MCF 10A (cell line): ENCODE measurements at regions not wholly inside any gene's neighbourhood (a gene's known extent, or its start where the extent isn't known, plus 50 kb on each side); places are given as distances from the start of the nearest gene placed in this dataset.

Experiments used
- BruUV-seq: library from RNA; stranded (reverse); fragments of 400-500 nt; replicated peaks from 2 replicates; lab custom pipeline; 2021; lab: Mats Ljungman, UMichigan
- CTCF ChIA-PET: fragments of 300-600 bp; sonication (Branson Sonifier 250); formaldehyde crosslinking; extraction: SDS; loops from one replicate; lab custom pipeline; 2021; ENCODE audit warnings: antibody characterized with exemption, inconsistent platforms; lab: Yijun Ruan, JAX
- POLR2A ChIA-PET: fragments of 300-600, 350-650 bp; sonication (Branson Sonifier 250); formaldehyde crosslinking; extraction: SDS; loops from one replicate; lab custom pipeline; 2020; ENCODE audit warnings: antibody characterized with exemption, inconsistent platforms; lab: Yijun Ruan, JAX
- DNase-seq: peaks from one replicate; pipeline ENCODE4 v3.0.0-alpha.2; 2018; ENCODE audit not compliant: unreplicated experiment
- H3K27ac Mint-ChIP-seq: one replicate; pipeline ENCODE4 v1.8.0; 2022; ENCODE audit warnings: mild to moderate bottlenecking, low read depth, mixed read lengths; ENCODE audit not compliant: unreplicated experiment
- H3K27me3 Mint-ChIP-seq: one replicate; pipeline ENCODE4 v1.8.0; 2022; ENCODE audit warnings: mixed read lengths; ENCODE audit not compliant: insufficient read depth, unreplicated experiment
- H3K36me3 Mint-ChIP-seq: one replicate; pipeline ENCODE4 v1.8.0; 2022; ENCODE audit warnings: mild to moderate bottlenecking, moderate library complexity, mixed read lengths; ENCODE audit not compliant: insufficient read depth, unreplicated experiment
- H3K4me1 Mint-ChIP-seq: one replicate; pipeline ENCODE4 v1.8.0; 2022; ENCODE audit warnings: mixed read lengths; ENCODE audit not compliant: insufficient read depth, unreplicated experiment
- H3K4me3 Mint-ChIP-seq: one replicate; pipeline ENCODE4 v1.8.0; 2022; ENCODE audit warnings: mild to moderate bottlenecking, moderate library complexity, mixed read lengths; ENCODE audit not compliant: unreplicated experiment
- H3K9me3 Mint-ChIP-seq: one replicate; pipeline ENCODE4 v1.8.0; 2022; ENCODE audit warnings: mixed read lengths; ENCODE audit not compliant: unreplicated experiment
- intact Hi-C: fragments of 100-400 bp; cut with micrococcal nuclease; formaldehyde crosslinking; loops from 2 replicates; pipeline ENCODE4 v1.14.1; 2022
- TF ChIP-seq, protein P1 (sequence below): fragments of 200-600 bp; IDR thresholded peaks from one replicate; pipeline ENCODE4 v1.8.0; 2022; ENCODE audit warnings: antibody characterized with exemption, mild to moderate bottlenecking; ENCODE audit not compliant: unreplicated experiment

DNA sequence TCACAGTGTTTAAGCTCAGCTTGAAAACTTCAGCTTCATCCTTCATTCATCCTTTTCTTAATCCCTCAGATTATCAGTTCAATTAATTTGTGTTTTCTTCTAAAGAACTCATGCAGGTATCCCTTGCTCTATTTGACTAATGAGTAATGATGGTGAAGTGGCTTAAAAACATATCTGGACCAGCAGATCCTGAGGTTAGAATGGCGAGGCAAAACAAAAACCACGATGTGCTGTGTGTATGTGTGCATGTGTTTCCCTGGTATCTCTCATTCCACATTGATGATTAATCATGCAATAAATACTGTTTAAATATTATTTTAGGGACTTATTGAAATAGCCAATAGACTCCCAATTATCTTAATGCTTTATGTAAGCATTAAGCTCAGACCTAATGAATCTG lies 437.0 kb downstream of the DYNC2H1 start:
- no peak for DNase-seq
- POLR2A ChIA-PET = interaction anchor here (0.6 to 1.3 kb wide), 3 partner anchors 10 to 16 kb away, joined by 3 to 4 read pairs (median 3); no protein-coding TSS in a partner anchor
- no peak overlapping the region for H3K4me3 Mint-ChIP-seq
- H3K36me3 Mint-ChIP-seq = no peaks in the 10 kb centered on the region
- H3K4me1 Mint-ChIP-seq = peaks cover 3% of the 10 kb centered on the region
- peaks cover 7% of the 10 kb centered on the region for H3K9me3 Mint-ChIP-seq
- no TSS peak for BruUV-seq
- H3K27ac Mint-ChIP-seq = no peak overlapping the region
- no peaks in the 10 kb centered on the region for H3K27me3 Mint-ChIP-seq
- CTCF ChIA-PET = interaction anchor here (1.8 to 3.9 kb wide), 2 partner anchors 9 to 12 kb away, joined by 4 to 36 read pairs; no protein-coding TSS in a partner anchor
- intact Hi-C loops = no loop called here
- TF ChIP-seq, protein P1, sequence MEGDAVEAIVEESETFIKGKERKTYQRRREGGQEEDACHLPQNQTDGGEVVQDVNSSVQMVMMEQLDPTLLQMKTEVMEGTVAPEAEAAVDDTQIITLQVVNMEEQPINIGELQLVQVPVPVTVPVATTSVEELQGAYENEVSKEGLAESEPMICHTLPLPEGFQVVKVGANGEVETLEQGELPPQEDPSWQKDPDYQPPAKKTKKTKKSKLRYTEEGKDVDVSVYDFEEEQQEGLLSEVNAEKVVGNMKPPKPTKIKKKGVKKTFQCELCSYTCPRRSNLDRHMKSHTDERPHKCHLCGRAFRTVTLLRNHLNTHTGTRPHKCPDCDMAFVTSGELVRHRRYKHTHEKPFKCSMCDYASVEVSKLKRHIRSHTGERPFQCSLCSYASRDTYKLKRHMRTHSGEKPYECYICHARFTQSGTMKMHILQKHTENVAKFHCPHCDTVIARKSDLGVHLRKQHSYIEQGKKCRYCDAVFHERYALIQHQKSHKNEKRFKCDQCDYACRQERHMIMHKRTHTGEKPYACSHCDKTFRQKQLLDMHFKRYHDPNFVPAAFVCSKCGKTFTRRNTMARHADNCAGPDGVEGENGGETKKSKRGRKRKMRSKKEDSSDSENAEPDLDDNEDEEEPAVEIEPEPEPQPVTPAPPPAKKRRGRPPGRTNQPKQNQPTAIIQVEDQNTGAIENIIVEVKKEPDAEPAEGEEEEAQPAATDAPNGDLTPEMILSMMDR = no peak

DNA sequence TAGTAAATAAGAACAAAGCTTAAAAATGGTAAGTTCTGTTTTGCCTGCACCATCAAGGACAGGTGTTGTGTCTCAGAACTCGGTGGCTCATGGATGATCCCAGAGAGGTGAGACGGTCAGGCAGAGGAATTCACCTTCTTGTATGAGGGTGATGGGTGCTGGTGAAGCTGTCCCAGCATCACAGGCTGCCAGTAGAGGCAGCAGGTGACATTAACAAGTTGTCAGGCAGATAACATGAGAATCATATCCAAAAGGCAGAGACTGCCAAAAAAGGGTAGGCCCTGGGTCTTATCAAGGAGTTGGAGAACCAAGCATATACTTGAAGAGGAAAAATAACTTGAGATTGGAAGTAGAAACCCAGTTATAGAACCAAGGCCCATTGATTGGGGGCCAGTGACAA lies 437.8 kb downstream of the DYNC2H1 start:
- Mint-ChIP-seq H3K27me3 (no peaks in the 10 kb centered on the region), H3K9me3 (peaks cover 7% of the 10 kb centered on the region), H3K4me3 (no peak overlapping the region), H3K4me1 (no peaks in the 10 kb centered on the region), H3K27ac (no peak overlapping the region), H3K36me3 (no peaks in the 10 kb centered on the region)
- TF ChIP-seq, protein P1 = no peak
- ChIA-PET CTCF (interaction anchor here (1.8 to 3.9 kb wide), 2 partner anchors 9 to 12 kb away, joined by 4 to 36 read pairs; no protein-coding TSS in a partner anchor), POLR2A (interaction anchor here (0.6 to 0.7 kb wide), 2 partner anchors 12 to 15 kb away, joined by 3 read pairs; no protein-coding TSS in a partner anchor)
- DNase-seq = no peak
- BruUV-seq = no TSS peak
- intact Hi-C loops = no loop called here

DNA sequence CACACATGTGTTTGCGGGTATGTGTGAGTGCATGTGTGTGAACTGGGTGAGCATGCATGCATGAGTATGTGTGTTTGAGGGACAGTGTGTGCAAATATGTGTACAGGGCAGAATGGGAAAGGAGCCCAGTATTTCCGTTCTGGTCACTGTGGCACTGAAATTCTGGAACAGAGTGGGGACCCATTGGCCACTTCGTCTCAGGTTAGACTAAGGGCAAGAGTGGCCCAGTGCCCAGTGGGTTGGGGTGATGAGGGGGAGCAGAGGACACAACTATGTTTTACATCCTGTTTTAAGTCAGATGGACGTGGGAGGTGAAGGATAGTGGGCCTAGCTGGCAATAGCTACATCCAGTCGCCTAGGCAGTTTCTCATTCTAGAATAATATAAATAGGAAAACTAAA lies 438.5 kb downstream of the DYNC2H1 start:
- no peaks in the 10 kb centered on the region for H3K36me3 Mint-ChIP-seq
- CTCF ChIA-PET = interaction anchor here (1.7 to 3.9 kb wide), 3 partner anchors 10 to 47 kb away, joined by 3 to 36 read pairs (median 4); no protein-coding TSS in a partner anchor
- no peaks in the 10 kb centered on the region for H3K27me3 Mint-ChIP-seq
- no peak overlapping the region for H3K27ac Mint-ChIP-seq
- POLR2A ChIA-PET = no interaction called here
- TF ChIP-seq, protein P1 = no peak
- no peak for DNase-seq
- no peak overlapping the region for H3K4me3 Mint-ChIP-seq
- H3K4me1 Mint-ChIP-seq = no peaks in the 10 kb centered on the region
- H3K9me3 Mint-ChIP-seq = peaks cover 7% of the 10 kb centered on the region
- intact Hi-C loops = no loop called here
- BruUV-seq = no TSS peak

DNA sequence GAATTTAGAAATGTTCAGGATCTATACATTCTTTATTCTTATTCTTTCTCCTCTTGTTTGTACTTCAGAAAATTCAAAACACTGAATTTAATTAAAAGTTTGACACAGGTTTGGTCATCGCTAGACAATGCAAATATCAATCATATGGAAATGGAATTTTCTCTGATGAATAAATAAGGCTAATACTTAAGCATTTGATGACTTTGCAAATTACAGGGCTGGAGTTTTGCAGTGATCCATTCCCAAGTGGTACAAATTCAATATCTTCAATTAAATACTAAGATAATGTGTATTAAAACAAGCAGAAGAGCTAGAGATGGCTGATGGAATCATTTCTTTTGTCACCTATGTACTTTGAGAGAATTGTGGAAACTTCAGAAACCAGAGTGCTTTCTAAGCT lies 439.6 kb downstream of the DYNC2H1 start:
- Mint-ChIP-seq H3K36me3 (no peaks in the 10 kb centered on the region), H3K9me3 (peaks cover 7% of the 10 kb centered on the region), H3K4me1 (no peaks in the 10 kb centered on the region), H3K27me3 (no peaks in the 10 kb centered on the region), H3K4me3 (no peak overlapping the region), H3K27ac (no peak overlapping the region)
- CTCF ChIA-PET = interaction anchor here (0.7 to 3.9 kb wide), 3 partner anchors 11 to 231 kb away, joined by 3 to 36 read pairs (median 3); no protein-coding TSS in a partner anchor
- DNase-seq = no peak
- TF ChIP-seq, protein P1 = no peak
- POLR2A ChIA-PET = no interaction called here
- BruUV-seq = no TSS peak
- intact Hi-C loops = no loop called here
